Fibroblast of peridontal ligament (primary cell): ENCODE measurements at regions not wholly inside any gene's neighbourhood (a gene's known extent, or its start where the extent isn't known, plus 50 kb on each side); places are given as distances from the start of the nearest gene placed in this dataset.
"Not testable (repeated sequence)": the region's sequence is repeated elsewhere in the genome, so short reads cannot be mapped to it uniquely, and the experiment has no call there.

ENCODE experiments used
- DNase-seq: peaks from one replicate; pipeline ENCODE4 v3.0.0-alpha.2; 2010; ENCODE audit errors: extremely low read depth

DNA sequence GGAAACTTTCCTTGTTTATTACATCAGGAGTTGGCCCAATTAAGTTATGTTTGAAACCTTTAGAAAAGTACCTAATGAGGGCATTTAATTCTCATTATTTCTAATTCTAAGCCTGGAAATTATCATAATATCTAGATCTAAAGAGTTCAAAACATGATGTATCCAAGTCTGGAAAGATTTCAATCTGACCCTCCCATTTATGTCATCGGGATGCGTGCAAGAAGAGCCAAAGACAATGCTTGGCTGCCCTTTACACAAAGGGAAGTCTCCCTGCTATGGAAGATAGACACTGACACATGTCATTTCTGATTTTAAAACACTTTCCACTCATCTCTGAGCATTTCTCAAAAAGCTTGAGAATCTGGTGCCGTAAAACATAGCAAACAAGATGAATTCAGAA lies 222.4 kb downstream of the ANTXR2 start:
- no peak for DNase-seq

DNA sequence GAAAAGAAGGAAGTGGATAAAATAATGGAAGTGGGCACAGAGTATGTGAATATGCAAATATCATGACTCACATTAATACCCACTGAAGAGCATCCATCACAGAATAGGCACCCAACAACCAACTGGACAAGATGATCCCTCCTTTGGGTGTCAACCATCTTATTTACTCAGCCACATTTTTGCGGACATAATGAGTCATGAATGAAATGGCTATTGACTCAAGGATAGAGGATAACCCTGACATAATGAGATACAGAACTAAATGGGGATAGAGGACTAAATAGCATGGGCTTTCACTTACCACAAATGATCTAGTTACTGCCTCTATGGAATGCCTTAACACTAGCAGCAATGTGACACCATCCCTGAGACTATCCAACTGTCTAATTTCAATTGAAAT lies 224.7 kb downstream of the ANTXR2 start:
- DNase-seq, result no peak

- DNase-seq, result no peak
Measured at GRCh38 chr4:79847411-79847810, 225.6 kb downstream of the ANTXR2 start.

DNA sequence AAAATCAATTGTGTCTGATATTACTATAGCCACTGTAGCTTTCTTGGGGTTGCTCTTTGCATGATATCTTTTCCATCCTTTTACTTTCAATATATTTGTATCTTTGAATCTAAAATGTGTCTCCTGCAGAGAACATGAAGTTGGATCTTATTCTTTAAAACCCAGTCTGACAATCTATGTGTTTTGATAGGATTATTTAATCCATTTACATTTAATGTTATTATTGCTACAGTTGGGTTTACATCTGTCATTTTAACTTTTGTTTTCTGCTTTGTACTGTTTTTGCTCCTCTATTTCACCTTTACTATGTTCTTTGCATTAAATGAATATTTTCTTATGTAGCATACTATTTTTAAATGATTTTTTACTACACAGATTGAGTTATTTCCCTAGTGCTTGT lies 230.9 kb downstream of the ANTXR2 start:
- no peak for DNase-seq

DNA sequence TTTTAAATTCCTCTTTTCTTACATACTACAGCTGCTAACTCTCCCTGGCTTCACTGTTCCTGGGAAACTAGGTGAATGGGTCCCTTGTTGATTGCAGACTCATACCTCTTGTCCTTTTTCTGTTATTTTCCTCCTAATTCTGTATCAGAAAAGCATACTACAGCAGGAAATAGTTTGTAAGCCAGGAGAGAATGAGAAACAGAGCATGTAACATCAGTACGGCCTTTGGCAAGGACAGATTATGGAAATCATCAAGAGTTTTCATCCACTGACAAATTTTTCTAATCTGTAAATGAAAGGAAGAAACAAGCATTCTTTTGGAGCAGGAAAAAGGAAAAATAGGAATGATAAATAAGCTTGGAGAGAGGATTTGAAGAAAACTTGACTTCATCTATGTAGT lies 239.2 kb downstream of the ANTXR2 start:
- DNase-seq, result no peak

DNA sequence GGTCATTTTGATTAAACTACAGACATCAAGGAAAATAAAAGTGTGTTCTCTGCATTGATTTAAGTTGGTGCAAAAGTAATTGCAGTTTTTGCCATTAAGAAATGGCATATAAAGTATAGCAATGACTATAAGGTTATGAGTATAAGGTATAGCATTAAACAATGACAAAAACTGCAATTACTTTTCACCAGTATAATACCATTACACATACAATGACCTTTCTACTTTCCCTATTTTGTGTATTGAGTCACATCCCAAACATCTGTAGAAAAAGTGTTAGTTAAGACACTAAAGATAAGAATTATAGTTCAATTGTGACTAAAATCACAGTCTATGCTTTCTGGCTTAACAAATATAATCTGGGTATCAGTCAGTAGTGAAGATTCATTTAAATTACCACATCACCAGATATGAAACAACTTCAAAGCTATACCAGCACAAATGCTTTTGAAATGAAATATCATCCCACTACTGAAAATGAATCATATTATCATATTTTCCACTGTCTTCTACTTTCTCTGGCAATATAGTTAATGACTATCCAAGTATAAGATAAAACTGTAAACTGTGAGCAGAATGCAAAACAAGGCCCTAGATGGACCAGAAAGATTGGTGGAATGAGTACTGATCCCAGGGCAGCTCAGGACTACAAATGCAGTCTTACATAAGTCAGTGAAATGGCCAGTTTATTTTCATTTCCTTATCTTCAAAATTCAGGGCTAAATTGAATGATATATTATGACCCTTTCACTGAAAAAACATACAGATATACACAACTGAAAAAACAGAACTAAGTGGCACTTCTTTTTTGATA lies 241.1 kb downstream of the ANTXR2 start:
- DNase-seq, result no peak

- DNase-seq, result no peak
Measured at GRCh38 chr4:79831119-79831528, 241.9 kb downstream of the ANTXR2 start.

DNA sequence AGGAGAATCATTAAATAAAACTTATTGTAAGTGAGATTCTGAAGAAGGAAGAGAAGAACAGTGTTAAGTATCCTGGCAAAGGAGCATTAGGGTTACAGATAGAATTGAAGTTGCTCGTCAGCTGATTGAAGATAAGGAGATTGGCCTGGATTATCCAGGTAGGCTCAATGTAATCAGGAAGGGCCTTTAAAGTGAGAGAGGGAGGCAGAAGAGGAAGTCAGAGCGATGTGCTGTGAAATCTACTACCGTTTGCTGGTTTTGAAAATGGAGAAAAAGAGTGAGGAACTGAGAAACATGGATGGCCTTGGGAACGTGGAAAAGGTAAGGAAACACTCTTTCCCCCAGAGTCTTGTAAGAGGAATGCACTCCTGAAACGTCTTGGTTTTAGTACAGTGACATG lies 245.7 kb downstream of the ANTXR2 start:
- no peak for DNase-seq

- peak; percentile 6 for DNase-seq
Measured at GRCh38 chr4:79823148-79823763, 249.8 kb downstream of the ANTXR2 start.

- DNase-seq, result no peak
Measured at GRCh38 chr4:79820427-79820826, 252.6 kb downstream of the ANTXR2 start.

DNA sequence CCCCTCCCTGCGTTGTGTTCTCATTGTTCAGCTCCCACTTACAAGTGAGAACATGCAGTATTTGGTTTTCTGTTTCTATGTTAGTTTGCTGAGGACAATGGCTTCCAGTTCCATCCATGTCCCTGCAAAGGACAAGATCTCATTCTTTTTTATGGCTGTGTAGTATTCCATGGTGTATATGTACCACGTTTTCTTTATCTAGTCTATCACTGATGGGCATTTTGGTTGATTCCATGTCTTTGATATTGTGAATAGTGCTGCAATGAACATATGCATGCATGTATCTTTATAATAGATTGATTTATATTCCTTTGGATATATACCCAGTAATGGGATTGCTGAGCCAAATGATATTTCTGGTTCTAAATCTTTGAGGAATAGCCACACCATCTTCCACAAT lies 265.1 kb downstream of the ANTXR2 start:
- DNase-seq, result not testable (repeated sequence)

DNA sequence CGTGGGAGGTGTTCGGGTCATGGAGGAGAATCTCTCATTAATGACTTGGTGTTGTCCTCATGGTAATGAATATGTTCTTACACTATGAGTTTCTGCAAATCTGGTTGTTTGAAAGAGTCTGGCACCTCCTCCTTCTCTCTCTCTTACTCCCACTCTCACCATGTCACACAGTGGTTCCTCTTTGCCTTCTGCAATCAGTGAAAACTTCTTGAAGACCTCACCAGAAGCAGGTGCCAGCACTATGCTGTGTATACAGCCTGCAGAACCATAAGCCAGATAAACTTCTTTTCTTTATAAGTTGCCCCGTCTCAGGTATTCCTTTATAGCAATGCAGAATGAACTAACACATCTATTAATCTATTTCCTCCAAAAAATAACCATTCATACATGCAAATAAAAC lies 275.0 kb downstream of the ANTXR2 start:
- no peak for DNase-seq

DNA sequence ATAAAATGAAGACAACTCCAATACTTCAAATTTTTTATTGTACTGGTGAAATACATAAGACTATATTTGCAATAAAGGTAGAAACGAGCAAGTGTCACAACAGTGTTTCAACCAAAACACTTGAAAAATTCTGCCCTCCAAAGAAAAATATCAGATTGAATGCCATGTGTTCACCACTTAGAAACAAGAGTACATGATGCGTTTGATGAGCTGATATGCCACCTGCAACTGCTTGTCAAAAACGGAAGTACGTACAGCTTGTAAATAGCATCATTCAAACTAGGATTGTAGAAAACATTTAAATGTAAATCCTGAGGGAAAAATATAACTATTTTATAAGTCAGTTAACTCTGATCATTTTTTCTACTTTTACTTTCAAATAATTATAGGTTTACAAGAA lies 276.1 kb downstream of the ANTXR2 start:
- no peak for DNase-seq

DNA sequence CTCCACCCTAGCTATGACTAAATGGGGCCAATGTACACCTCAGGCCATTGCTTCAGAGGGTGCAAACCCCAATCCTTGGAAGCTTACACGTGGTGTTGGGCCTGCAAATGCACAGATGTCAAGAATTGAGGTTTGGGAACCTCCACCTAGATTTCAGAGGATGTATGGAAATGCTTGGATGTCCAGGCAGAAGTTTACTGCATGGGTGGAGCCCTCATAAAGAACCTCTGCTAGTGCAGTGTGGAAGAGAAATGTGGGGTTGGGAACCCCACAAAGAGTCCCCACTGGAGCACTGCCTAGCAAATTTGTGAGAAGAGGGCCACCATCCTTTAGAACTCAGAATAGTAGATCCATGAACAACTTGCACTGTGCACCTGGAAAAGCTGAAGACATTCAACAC lies 284.1 kb downstream of the ANTXR2 start:
- no peak for DNase-seq

GRCh38 chr4:79780129-79780528 lies 292.9 kb downstream of the ANTXR2 start:
- DNase-seq, result no peak

- no peak for DNase-seq
Measured at GRCh38 chr4:79772510-79772909, 300.5 kb downstream of the ANTXR2 start.

DNA sequence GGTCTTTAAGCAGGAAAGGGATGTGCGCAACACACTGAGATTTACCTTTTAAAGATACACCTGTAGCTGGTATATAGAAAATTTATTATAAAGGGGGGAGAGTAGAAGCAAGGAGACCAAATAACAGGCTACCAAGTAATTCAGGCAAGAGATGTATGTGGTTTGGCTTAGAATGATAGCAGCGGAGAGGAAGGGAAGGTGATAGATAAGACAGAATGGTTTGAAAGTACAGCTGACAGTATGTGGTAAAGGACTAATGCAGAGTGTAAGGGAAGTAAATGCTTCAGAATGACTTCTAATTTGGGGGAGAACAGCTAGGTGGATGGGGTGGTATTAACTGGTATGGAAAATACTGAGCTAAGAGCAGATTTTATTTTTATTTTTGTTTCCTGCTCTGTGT lies 308.9 kb downstream of the ANTXR2 start:
- no peak for DNase-seq

GRCh38 chr4:79763486-79764075 lies 309.4 kb downstream of the ANTXR2 start:
- DNase-seq, result no peak

DNA sequence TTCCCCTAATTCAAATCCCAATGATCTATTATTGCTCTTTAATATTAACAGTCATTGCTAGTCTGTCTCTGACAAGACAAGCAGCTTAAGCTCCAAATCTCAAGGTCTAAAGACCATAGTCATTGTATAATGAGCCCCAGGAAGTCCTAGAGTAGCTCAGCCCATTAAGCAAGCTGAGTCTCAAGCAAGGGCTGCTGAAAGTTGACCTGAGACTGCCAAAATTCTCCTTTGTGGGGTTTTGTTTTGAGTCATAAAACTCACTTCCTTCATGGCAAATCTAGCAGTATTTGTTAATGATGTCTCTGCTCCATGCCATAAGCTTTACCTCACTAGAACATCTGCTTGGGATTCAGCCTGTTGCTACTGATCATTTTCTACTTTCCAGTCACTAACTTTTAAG lies 313.2 kb downstream of the ANTXR2 start:
- no peak for DNase-seq

DNA sequence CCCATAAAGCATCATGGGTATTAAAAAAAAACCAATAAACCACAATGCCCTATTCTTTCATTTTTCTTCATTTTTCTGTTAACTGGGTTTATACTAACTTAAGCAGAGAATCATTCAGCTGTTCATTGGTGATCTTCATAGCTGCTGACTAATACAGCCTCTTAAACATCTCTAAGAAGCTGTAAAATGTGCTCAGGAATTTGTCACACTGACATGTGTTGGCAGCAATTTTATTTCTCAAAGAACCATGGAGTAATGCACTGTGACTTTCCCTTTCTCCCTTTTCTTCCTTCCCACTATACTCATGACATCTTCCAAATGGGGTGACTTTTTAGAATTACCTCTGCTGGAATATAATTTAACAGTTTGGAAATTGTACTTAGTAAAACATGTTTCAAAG lies 315.4 kb downstream of the ANTXR2 start:
- no peak for DNase-seq

GRCh38 chr4:79756140-79756895 lies 316.7 kb downstream of the ANTXR2 start:
- DNase-seq, result no peak

DNA sequence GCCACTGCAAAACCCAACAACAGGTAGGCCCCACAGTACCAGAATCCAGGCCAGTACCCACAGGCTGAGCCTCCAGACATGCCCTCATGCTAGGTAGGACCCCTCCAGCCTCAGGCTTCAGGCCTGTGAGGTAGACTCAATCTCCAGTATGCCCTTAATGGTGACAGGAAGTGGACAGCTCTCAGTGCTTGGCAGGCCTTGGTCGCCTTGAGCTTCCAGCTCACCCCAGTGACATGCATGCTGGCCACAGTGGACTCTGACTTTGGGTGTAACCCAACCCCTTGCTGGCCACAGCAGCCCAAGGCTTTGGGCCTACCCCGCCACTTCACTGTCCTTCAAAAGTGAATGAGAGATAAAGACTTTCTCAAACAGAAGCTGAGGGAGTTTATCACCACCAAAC lies 324.2 kb downstream of the ANTXR2 start:
- DNase-seq, result no peak

- DNase-seq, result no peak
Measured at GRCh38 chr4:79747252-79747651, 325.8 kb downstream of the ANTXR2 start.
